IMR-90 (cell line): ENCODE measurements at regions not wholly inside any gene's neighbourhood (a gene's known extent, or its start where the extent isn't known, plus 50 kb on each side); places are given as distances from the start of the nearest gene placed in this dataset.

Experiments
- ATAC-seq: fragments of 200-7000 bp; cut with Tn5 transposase; 2 replicates; pipeline ENCODE4 v1.9.1; 2020; ENCODE audit warnings: low read depth, mild to moderate bottlenecking, moderate library complexity
- BruUV-seq: library from RNA; stranded (reverse); fragments of 400-500 nt; replicated peaks from 2 replicates; lab custom pipeline; 2021; lab: Mats Ljungman, UMichigan
- CTCF ChIA-PET: fragments of 300-600 bp; formaldehyde crosslinking; extraction: SDS; loops from one replicate; lab custom pipeline; 2021; ENCODE audit warnings: antibody characterized with exemption; lab: Yijun Ruan, JAX
- POLR2A ChIA-PET: fragments of 300-600 bp; sonication (Branson Sonifier 250); formaldehyde crosslinking; loops from one replicate; lab custom pipeline; 2022; ENCODE audit warnings: antibody characterized with exemption; ENCODE audit not compliant: unreplicated experiment; lab: Charles Lee
- DNase-seq: peaks from one replicate; pipeline ENCODE4 v3.0.0; 2013
- H2AFZ ChIP-seq: replicated peaks from 2 replicates; pipeline ENCODE3; 2013; ENCODE audit warnings: low read length, mild to moderate bottlenecking; ENCODE audit not compliant: poor library complexity
- H2AK5ac ChIP-seq: 2 replicates; pipeline ENCODE4 v1.6.1; 2013; ENCODE audit warnings: low read depth, low read length, inconsistent platforms
- H2AK9ac ChIP-seq: replicated peaks from 2 replicates; pipeline ENCODE3; 2013; ENCODE audit warnings: mild to moderate bottlenecking, low read depth, low read length, moderate library complexity; ENCODE audit not compliant: poor library complexity
- H2BK120ac ChIP-seq: 2 replicates; pipeline ENCODE4 v1.6.1; 2013; ENCODE audit warnings: low read depth, low read length, inconsistent platforms
- H2BK15ac ChIP-seq: 3 replicates; pipeline ENCODE4 v1.6.1; 2013; ENCODE audit warnings: low read depth, low read length, inconsistent platforms
- H2BK20ac ChIP-seq: 2 replicates; pipeline ENCODE4 v1.6.1; 2013; ENCODE audit warnings: low read depth, mild to moderate bottlenecking, inconsistent platforms, low read length, moderate library complexity
- H2BK5ac ChIP-seq: 2 replicates; pipeline ENCODE4 v1.6.1; 2013; ENCODE audit warnings: mild to moderate bottlenecking, low read depth, low read length, inconsistent platforms; ENCODE audit not compliant: poor library complexity, severe bottlenecking
- H3K14ac ChIP-seq: replicated peaks from 2 replicates; pipeline ENCODE4 v1.6.1; 2013; ENCODE audit warnings: low read depth, low read length, inconsistent platforms
- H3K18ac ChIP-seq: 2 replicates; pipeline ENCODE4 v1.6.1; 2013; ENCODE audit warnings: low read depth, low read length, control low read depth
- H3K23ac ChIP-seq: 2 replicates; pipeline ENCODE4 v1.6.1; 2013; ENCODE audit warnings: low read depth, low read length, inconsistent platforms
- H3K27ac ChIP-seq: 2 replicates; pipeline ENCODE4 v1.5.1; 2013; ENCODE audit warnings: mild to moderate bottlenecking, control low read depth, low read length; ENCODE audit not compliant: insufficient read depth
- H3K27me3 ChIP-seq: 2 replicates; pipeline ENCODE4 v1.6.1; 2013; ENCODE audit warnings: low read length; ENCODE audit not compliant: control insufficient read depth, insufficient read depth
- H3K36me3 ChIP-seq: 2 replicates; pipeline ENCODE4 v1.6.1; 2013; ENCODE audit warnings: low read length, mixed read lengths; ENCODE audit not compliant: control insufficient read depth, insufficient read depth
- H3K4ac ChIP-seq: 2 replicates; pipeline ENCODE4 v1.6.1; 2013; ENCODE audit warnings: low read depth, low read length, inconsistent platforms
- H3K4me1 ChIP-seq: 2 replicates; pipeline ENCODE4 v1.6.1; 2013; ENCODE audit warnings: low read length, mixed read lengths; ENCODE audit not compliant: control insufficient read depth, insufficient read depth
- H3K4me2 ChIP-seq: 2 replicates; pipeline ENCODE4 v1.6.1; 2013; ENCODE audit warnings: low read depth, mild to moderate bottlenecking, control low read depth, low read length, moderate library complexity
- H3K4me3 ChIP-seq: 2 replicates; pipeline ENCODE4 v1.5.1; 2013; ENCODE audit warnings: low read depth, mild to moderate bottlenecking, control low read depth, low read length, moderate library complexity; ENCODE audit not compliant: insufficient read depth
- H3K56ac ChIP-seq: 2 replicates; pipeline ENCODE4 v1.6.1; 2013; ENCODE audit warnings: low read length, inconsistent platforms; ENCODE audit not compliant: insufficient read depth; ENCODE audit errors: extremely low read depth
- H3K79me1 ChIP-seq, 2 experiments: 2 replicates each; pipeline ENCODE4 v1.6.1; 2013; ENCODE audit warnings: low read length in 2 of 2, inconsistent platforms in 1 of 2, low read depth in 1 of 2
- H3K9ac ChIP-seq: 2 replicates; pipeline ENCODE4 v1.6.1; 2013; ENCODE audit warnings: low read depth, low read length, control low read depth
- H3K9me1 ChIP-seq: 2 replicates; pipeline ENCODE4 v1.6.1; 2013; ENCODE audit warnings: low read length, inconsistent platforms; ENCODE audit not compliant: insufficient read depth
- H3K9me3 ChIP-seq: 2 replicates; pipeline ENCODE4 v1.6.1; 2013; ENCODE audit warnings: low read length; ENCODE audit not compliant: control insufficient read depth, insufficient read depth
- H4K20me1 ChIP-seq: 2 replicates; pipeline ENCODE4 v1.6.1; 2013; ENCODE audit warnings: low read length, inconsistent platforms; ENCODE audit not compliant: insufficient read depth
- H4K5ac ChIP-seq: 2 replicates; pipeline ENCODE4 v1.6.1; 2013; ENCODE audit warnings: mild to moderate bottlenecking, low read depth, low read length, control low read depth
- H4K8ac ChIP-seq, 2 experiments: 2 replicates each; pipeline ENCODE4 v1.6.1; 2013; ENCODE audit warnings: low read depth in 2 of 2, low read length in 2 of 2, control low read depth in 1 of 2, inconsistent platforms in 1 of 2
- H4K91ac ChIP-seq: 2 replicates; pipeline ENCODE4 v1.6.1; 2013; ENCODE audit warnings: low read depth, low read length, inconsistent platforms; ENCODE audit not compliant: insufficient read depth
- CHD1 ChIP-seq: IDR thresholded peaks from 2 replicates; pipeline ENCODE4 v1.6.1; 2012; ENCODE audit warnings: low read depth, low read length, improper control_type of control experiment
- MAFK ChIP-seq: IDR thresholded peaks from 2 replicates; pipeline ENCODE4 v1.6.1; 2012; ENCODE audit warnings: low read depth, low read length, improper control_type of control experiment
- MXI1 ChIP-seq: IDR thresholded peaks from 2 replicates; pipeline ENCODE4 v1.6.1; 2012; ENCODE audit warnings: low read depth, mild to moderate bottlenecking, low read length, moderate library complexity, borderline replicate concordance
- RCOR1 ChIP-seq: IDR thresholded peaks from 2 replicates; pipeline ENCODE4 v1.6.1; 2012; ENCODE audit warnings: mild to moderate bottlenecking, low read length, improper control_type of control experiment; ENCODE audit not compliant: insufficient replicate concordance
- RFX5 ChIP-seq: IDR thresholded peaks from 2 replicates; pipeline ENCODE4 v1.8.0; 2012; ENCODE audit warnings: low read depth, mild to moderate bottlenecking, low read length, moderate library complexity
- SMC3 ChIP-seq: fragments of 150-350 bp; IDR thresholded peaks from 2 replicates; pipeline ENCODE4 v1.6.1; 2016; ENCODE audit warnings: low read depth, mild to moderate bottlenecking, antibody characterized with exemption, low read length, moderate library complexity
- WGBS, 2 experiments: methylation state at CpG; one replicate each; pipeline versions ENCODE4 v1.1.5 to v1.1.7; 2013; ENCODE audit warnings: missing lambda C conversion rate in 2 of 2; ENCODE audit not compliant: insufficient read length in 1 of 2; ENCODE audit errors: extremely low coverage in 2 of 2; 5-methylcytosine and 5-hydroxymethylcytosine counted together
- dilution Hi-C: fragments of 300-500 bp; cut with HindIII; formaldehyde crosslinking; loops from one replicate; pipeline ENCODE4 v1.14.3; 2018; ENCODE audit warnings: low sequenced_read_pairs; ENCODE audit not compliant: unreplicated experiment
- in situ Hi-C: fragments of 300-500 bp; cut with MboI; formaldehyde crosslinking; loops from 3 replicates; pipeline ENCODE4 v1.14.3; 2019; ENCODE audit warnings: low sequenced_read_pairs, inconsistent platforms, mixed read lengths
- intact Hi-C: fragments of 100-400 bp; cut with micrococcal nuclease; formaldehyde crosslinking; loops from 2 replicates; pipeline ENCODE4 v1.10.0; 2022
- TF ChIP-seq, protein P1 (sequence below): conservative IDR thresholded peaks from 2 replicates; pipeline ENCODE4 v1.5.1; 2012; ENCODE audit warnings: mild to moderate bottlenecking, low read depth, low read length, improper control_type of control experiment

DNA sequence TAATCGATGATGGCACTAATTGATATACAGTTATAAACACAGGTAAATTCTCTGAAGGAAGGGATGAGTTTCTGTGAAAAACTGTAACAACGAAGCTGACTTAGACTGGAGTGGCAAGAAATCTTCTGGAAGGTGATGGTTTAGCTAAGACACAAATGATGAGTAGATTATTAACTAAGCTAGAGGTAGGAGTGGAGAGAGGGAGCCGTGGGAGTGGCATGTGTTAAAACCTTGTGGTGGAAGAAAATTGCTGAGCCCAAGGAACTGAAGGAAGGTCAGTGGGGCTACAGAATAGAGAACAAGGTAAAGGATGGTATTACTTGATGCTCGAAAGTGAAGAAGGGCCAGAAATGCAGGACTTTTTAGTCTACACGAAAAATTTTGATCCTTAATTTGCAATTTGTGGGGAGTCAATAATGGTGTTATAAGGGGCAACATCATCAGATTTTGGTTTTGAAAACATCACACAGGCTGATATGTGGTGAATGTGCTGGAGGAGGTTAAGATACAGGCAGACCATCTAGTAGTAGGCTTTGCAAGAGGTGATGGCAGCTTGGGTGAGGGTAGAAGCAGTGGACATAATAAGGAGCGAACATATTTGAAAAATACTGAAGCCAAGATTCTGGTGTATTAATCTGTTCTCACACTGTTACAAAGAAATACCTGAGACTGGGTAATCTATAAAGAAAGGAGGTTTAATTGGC, 93.8 kb downstream of the S1PR1 start:
- no peak overlapping the region for H3K56ac ChIP-seq
- no peak overlapping the region for H3K4me2 ChIP-seq
- H3K27ac ChIP-seq = no peak overlapping the region
- no peaks in the 10 kb centered on the region for H3K36me3 ChIP-seq
- H3K4me1 ChIP-seq = no peaks in the 10 kb centered on the region
- H3K9me1 ChIP-seq = no peaks in the 10 kb centered on the region
- no peak overlapping the region for H2BK15ac ChIP-seq
- dilution Hi-C loops (no loop called here), intact Hi-C loops (no loop called here), in situ Hi-C loops (no loop called here)
- no peak overlapping the region for H2BK120ac ChIP-seq
- H2AFZ ChIP-seq = no peak overlapping the region
- CTCF ChIA-PET = no interaction called here
- no peak overlapping the region for H2BK5ac ChIP-seq
- no TSS peak for BruUV-seq
- H4K20me1 ChIP-seq = no peaks in the 10 kb centered on the region
- no peak overlapping the region for H2BK20ac ChIP-seq
- no peak overlapping the region for H4K8ac ChIP-seq
- no peak overlapping the region for H3K18ac ChIP-seq
- ATAC-seq = no peak
- no peak overlapping the region for H3K4me3 ChIP-seq
- no peak overlapping the region for H2AK5ac ChIP-seq
- 56% methylated on average over 3 of the region's 6 CpGs; no CpG with 5 or more reads in 1 of the 2 experiments for WGBS, 2 experiments
- no peak for DNase-seq
- H3K79me1 ChIP-seq = no peaks in the 10 kb centered on the region
- H3K9ac ChIP-seq = no peak overlapping the region
- H2AK9ac ChIP-seq = no peak overlapping the region
- H3K23ac ChIP-seq = no peak overlapping the region
- TF ChIP-seq MAFK = no peak
- TF ChIP-seq RFX5 = no peak
- TF ChIP-seq SMC3 = no peak
- no peak for TF ChIP-seq MXI1
- no peak for TF ChIP-seq RCOR1
- TF ChIP-seq, protein P1, sequence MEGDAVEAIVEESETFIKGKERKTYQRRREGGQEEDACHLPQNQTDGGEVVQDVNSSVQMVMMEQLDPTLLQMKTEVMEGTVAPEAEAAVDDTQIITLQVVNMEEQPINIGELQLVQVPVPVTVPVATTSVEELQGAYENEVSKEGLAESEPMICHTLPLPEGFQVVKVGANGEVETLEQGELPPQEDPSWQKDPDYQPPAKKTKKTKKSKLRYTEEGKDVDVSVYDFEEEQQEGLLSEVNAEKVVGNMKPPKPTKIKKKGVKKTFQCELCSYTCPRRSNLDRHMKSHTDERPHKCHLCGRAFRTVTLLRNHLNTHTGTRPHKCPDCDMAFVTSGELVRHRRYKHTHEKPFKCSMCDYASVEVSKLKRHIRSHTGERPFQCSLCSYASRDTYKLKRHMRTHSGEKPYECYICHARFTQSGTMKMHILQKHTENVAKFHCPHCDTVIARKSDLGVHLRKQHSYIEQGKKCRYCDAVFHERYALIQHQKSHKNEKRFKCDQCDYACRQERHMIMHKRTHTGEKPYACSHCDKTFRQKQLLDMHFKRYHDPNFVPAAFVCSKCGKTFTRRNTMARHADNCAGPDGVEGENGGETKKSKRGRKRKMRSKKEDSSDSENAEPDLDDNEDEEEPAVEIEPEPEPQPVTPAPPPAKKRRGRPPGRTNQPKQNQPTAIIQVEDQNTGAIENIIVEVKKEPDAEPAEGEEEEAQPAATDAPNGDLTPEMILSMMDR = no peak
- TF ChIP-seq CHD1 = no peak
- H3K4ac ChIP-seq = no peak overlapping the region
- POLR2A ChIA-PET = no interaction called here
- H4K5ac ChIP-seq = no peak overlapping the region
- H4K91ac ChIP-seq = no peak overlapping the region
- no peak overlapping the region for H3K14ac ChIP-seq
- H3K27me3 ChIP-seq = peaks cover 3% of the 10 kb centered on the region
- H3K9me3 ChIP-seq = no peaks in the 10 kb centered on the region
